ENCODE measurements at regions not wholly inside any gene's neighbourhood (a gene's known extent, or its start where the extent isn't known, plus 50 kb on each side); places are given as distances from the start of the nearest gene placed in this dataset.

GRCh38 chr4:112888622-112889021 lies 160.8 kb upstream of the ANK2 start:
- Histone ChIP-seq H3K14ac (ENCODE audit: low read length in 2 of 2) (no peak overlapping the region), H2BK120ac (ENCODE audit: low read depth, low read length) (no peak overlapping the region), H3K23ac (ENCODE audit: low read length in 2 of 2) (no peak overlapping the region), H3K4me2 (ENCODE audit: low read length, poor library complexity, severe bottlenecking) (no peak overlapping the region), H3K9ac (ENCODE audit: low read length) (no peak overlapping the region), H3K4me3 (ENCODE audit: insufficient read depth in 1 of 2, low read depth in 1 of 2, low read length in 2 of 2) (no peak overlapping the region), H3K18ac (ENCODE audit: low read depth in 1 of 2, low read length in 2 of 2) (no peak overlapping the region), H3K4me1 (ENCODE audit: control insufficient read depth, insufficient read depth, low read depth, low read length) (no peaks in the 10 kb centered on the region), H3K4ac (ENCODE audit: low read depth in 1 of 2, low read length in 2 of 2) (no peak overlapping the region), H3K79me1 (replicated peaks; ENCODE audit: low read length, poor library complexity, severe bottlenecking) (no peaks in the 10 kb centered on the region), H3K9me3 (ENCODE audit: control insufficient read depth, low read length) (no peaks in the 10 kb centered on the region), H2BK12ac (ENCODE audit: low read length in 2 of 2) (no peak overlapping the region), H2BK15ac (ENCODE audit: low read depth, poor library complexity, severe bottlenecking) (no peak overlapping the region), H3K27me3 (ENCODE audit: control insufficient read depth in 1 of 2, insufficient read depth in 1 of 2, low read length in 2 of 2) (no peaks in the 10 kb centered on the region), H3K27ac (ENCODE audit: low read length, poor library complexity, severe bottlenecking) (no peak overlapping the region), H4K91ac (ENCODE audit: low read length) (no peak overlapping the region), H4K8ac (ENCODE audit: low read length) (no peak overlapping the region), H2AK5ac (ENCODE audit: low read length, severe bottlenecking) (no peak overlapping the region), H3K36me3 (ENCODE audit: control insufficient read depth in 1 of 2, insufficient read depth in 2 of 2, low read depth in 1 of 2, low read length in 2 of 2) (no peaks in the 10 kb centered on the region), H2AFZ (ENCODE audit: low read depth, low read length) (no peak overlapping the region), H2BK5ac (ENCODE audit: low read depth, low read length, poor library complexity, severe bottlenecking) (no peak overlapping the region)
- 93% methylated on average over 2 of the region's 2 CpGs for WGBS
- no peak for DNase-seq

GRCh38 chr4:112889199-112889598 lies 160.3 kb upstream of the ANK2 start:
- H2BK12ac ChIP-seq (ENCODE audit: low read length in 2 of 2), result no peak overlapping the region
- H3K4ac ChIP-seq (ENCODE audit: low read depth in 1 of 2, low read length in 2 of 2), result no peak overlapping the region
- H4K91ac ChIP-seq (ENCODE audit: low read length), result no peak overlapping the region
- no peaks in the 10 kb centered on the region for H3K36me3 ChIP-seq (ENCODE audit: control insufficient read depth in 1 of 2, insufficient read depth in 2 of 2, low read depth in 1 of 2, low read length in 2 of 2)
- no peak overlapping the region for H3K14ac ChIP-seq (ENCODE audit: low read length in 2 of 2)
- DNase-seq, result no peak
- H4K8ac ChIP-seq (ENCODE audit: low read length), result no peak overlapping the region
- no peaks in the 10 kb centered on the region for H3K9me3 ChIP-seq (ENCODE audit: control insufficient read depth, low read length)
- H2AFZ ChIP-seq (ENCODE audit: low read depth, low read length), result no peak overlapping the region
- H2BK120ac ChIP-seq (ENCODE audit: low read depth, low read length), result no peak overlapping the region
- no peak overlapping the region for H2BK15ac ChIP-seq (ENCODE audit: low read depth, poor library complexity, severe bottlenecking)
- no peak overlapping the region for H2AK5ac ChIP-seq (ENCODE audit: low read length, severe bottlenecking)
- H2BK5ac ChIP-seq (ENCODE audit: low read depth, low read length, poor library complexity, severe bottlenecking), result no peak overlapping the region
- H3K23ac ChIP-seq (ENCODE audit: low read length in 2 of 2), result no peak overlapping the region
- H3K4me1 ChIP-seq (ENCODE audit: control insufficient read depth, insufficient read depth, low read depth, low read length), result no peaks in the 10 kb centered on the region
- H3K9ac ChIP-seq (ENCODE audit: low read length), result peak overlapping the region; percentile 80
- no peak overlapping the region for H3K4me2 ChIP-seq (ENCODE audit: low read length, poor library complexity, severe bottlenecking)
- no peaks in the 10 kb centered on the region for H3K27me3 ChIP-seq (ENCODE audit: control insufficient read depth in 1 of 2, insufficient read depth in 1 of 2, low read length in 2 of 2)
- no peaks in the 10 kb centered on the region for H3K79me1 ChIP-seq (replicated peaks; ENCODE audit: low read length, poor library complexity, severe bottlenecking)
- H3K27ac ChIP-seq (ENCODE audit: low read length, poor library complexity, severe bottlenecking), result no peak overlapping the region
- no peak overlapping the region for H3K18ac ChIP-seq (ENCODE audit: low read depth in 1 of 2, low read length in 2 of 2)
- H3K4me3 ChIP-seq (ENCODE audit: insufficient read depth in 1 of 2, low read depth in 1 of 2, low read length in 2 of 2), result peak overlapping the region in 1 of 2 experiments; percentile 76

GRCh38 chr4:112889619-112890527 lies 159.6 kb upstream of the ANK2 start:
- Histone ChIP-seq H4K8ac (ENCODE audit: low read length) (no peak overlapping the region), H3K9me3 (ENCODE audit: control insufficient read depth, low read length) (no peaks in the 10 kb centered on the region), H3K4me1 (ENCODE audit: control insufficient read depth, insufficient read depth, low read depth, low read length) (no peaks in the 10 kb centered on the region), H2BK15ac (ENCODE audit: low read depth, poor library complexity, severe bottlenecking) (no peak overlapping the region), H3K27ac (ENCODE audit: low read length, poor library complexity, severe bottlenecking) (no peak overlapping the region), H4K91ac (ENCODE audit: low read length) (no peak overlapping the region), H2BK5ac (ENCODE audit: low read depth, low read length, poor library complexity, severe bottlenecking) (no peak overlapping the region), H2AK5ac (ENCODE audit: low read length, severe bottlenecking) (no peak overlapping the region), H3K23ac (ENCODE audit: low read length in 2 of 2) (no peak overlapping the region), H3K27me3 (ENCODE audit: control insufficient read depth in 1 of 2, insufficient read depth in 1 of 2, low read length in 2 of 2) (no peaks in the 10 kb centered on the region), H3K14ac (ENCODE audit: low read length in 2 of 2) (no peak overlapping the region), H2BK12ac (ENCODE audit: low read length in 2 of 2) (no peak overlapping the region), H3K79me1 (replicated peaks; ENCODE audit: low read length, poor library complexity, severe bottlenecking) (no peaks in the 10 kb centered on the region), H3K36me3 (ENCODE audit: control insufficient read depth in 1 of 2, insufficient read depth in 2 of 2, low read depth in 1 of 2, low read length in 2 of 2) (no peaks in the 10 kb centered on the region), H3K4me3 (ENCODE audit: insufficient read depth in 1 of 2, low read depth in 1 of 2, low read length in 2 of 2) (peak overlapping the region in 1 of 2 experiments; percentile 76), H3K4me2 (ENCODE audit: low read length, poor library complexity, severe bottlenecking) (peak overlapping the region; percentile 7), H2AFZ (ENCODE audit: low read depth, low read length) (no peak overlapping the region), H3K18ac (ENCODE audit: low read depth in 1 of 2, low read length in 2 of 2) (no peak overlapping the region), H3K9ac (ENCODE audit: low read length) (peak overlapping the region; percentile 80), H2BK120ac (ENCODE audit: low read depth, low read length) (no peak overlapping the region), H3K4ac (ENCODE audit: low read depth in 1 of 2, low read length in 2 of 2) (no peak overlapping the region)
- WGBS, result 39% methylated on average over 2 of the region's 5 CpGs
- peak; percentile 80 for DNase-seq

GRCh38 chr4:112894480-112894879 lies 155.0 kb upstream of the ANK2 start:
- no peak overlapping the region for H3K23ac ChIP-seq (ENCODE audit: low read length in 2 of 2)
- H3K14ac ChIP-seq (ENCODE audit: low read length in 2 of 2), result no peak overlapping the region
- peaks cover 2% of the 10 kb centered on the region for H3K4me1 ChIP-seq (ENCODE audit: control insufficient read depth, insufficient read depth, low read depth, low read length)
- DNase-seq, result no peak
- no peaks in the 10 kb centered on the region for H3K36me3 ChIP-seq (ENCODE audit: control insufficient read depth in 1 of 2, insufficient read depth in 2 of 2, low read depth in 1 of 2, low read length in 2 of 2)
- no peak overlapping the region for H2BK5ac ChIP-seq (ENCODE audit: low read depth, low read length, poor library complexity, severe bottlenecking)
- no peak overlapping the region for H4K91ac ChIP-seq (ENCODE audit: low read length)
- no peak overlapping the region for H3K4me2 ChIP-seq (ENCODE audit: low read length, poor library complexity, severe bottlenecking)
- no peak overlapping the region for H3K4ac ChIP-seq (ENCODE audit: low read depth in 1 of 2, low read length in 2 of 2)
- no peak overlapping the region for H2BK12ac ChIP-seq (ENCODE audit: low read length in 2 of 2)
- no peaks in the 10 kb centered on the region for H3K9me3 ChIP-seq (ENCODE audit: control insufficient read depth, low read length)
- H3K79me1 ChIP-seq (replicated peaks; ENCODE audit: low read length, poor library complexity, severe bottlenecking), result no peaks in the 10 kb centered on the region
- no peak overlapping the region for H4K8ac ChIP-seq (ENCODE audit: low read length)
- no peak overlapping the region for H2BK15ac ChIP-seq (ENCODE audit: low read depth, poor library complexity, severe bottlenecking)
- H2BK120ac ChIP-seq (ENCODE audit: low read depth, low read length), result no peak overlapping the region
- no peak overlapping the region for H2AFZ ChIP-seq (ENCODE audit: low read depth, low read length)
- no peak overlapping the region for H3K27ac ChIP-seq (ENCODE audit: low read length, poor library complexity, severe bottlenecking)
- 100% methylated on average over 1 of the region's 3 CpGs for WGBS
- H3K4me3 ChIP-seq (ENCODE audit: insufficient read depth in 1 of 2, low read depth in 1 of 2, low read length in 2 of 2), result no peak overlapping the region
- H2AK5ac ChIP-seq (ENCODE audit: low read length, severe bottlenecking), result no peak overlapping the region
- H3K18ac ChIP-seq (ENCODE audit: low read depth in 1 of 2, low read length in 2 of 2), result no peak overlapping the region
- H3K27me3 ChIP-seq (ENCODE audit: control insufficient read depth in 1 of 2, insufficient read depth in 1 of 2, low read length in 2 of 2), result no peaks in the 10 kb centered on the region
- no peak overlapping the region for H3K9ac ChIP-seq (ENCODE audit: low read length)
